A673 (cell line): ENCODE measurements at regions not wholly inside any gene's neighbourhood (a gene's known extent, or its start where the extent isn't known, plus 50 kb on each side); places are given as distances from the start of the nearest gene placed in this dataset.

Experiments
- BruUV-seq: library from RNA; stranded (reverse); fragments of 400-500 nt; replicated peaks from 2 replicates; lab custom pipeline; 2021; lab: Mats Ljungman, UMichigan
- CTCF ChIA-PET: fragments of 300-600 bp; sonication (Branson Sonifier 250); formaldehyde crosslinking; loops from one replicate; lab custom pipeline; 2022; ENCODE audit warnings: antibody characterized with exemption; lab: Charles Lee
- POLR2A ChIA-PET: fragments of 300-600 bp; sonication (Branson Sonifier 250); formaldehyde crosslinking; loops from one replicate; lab custom pipeline; 2022; ENCODE audit warnings: antibody characterized with exemption; ENCODE audit not compliant: low non-redundant PET; lab: Charles Lee
- DNase-seq: peaks from one replicate; pipeline ENCODE4 v3.0.0-alpha.2; 2015; ENCODE audit warnings: low spot score
- H3K27ac ChIP-seq: fragments of 200-600 bp; sonication (generic); 2 replicates; pipeline ENCODE4 v1.5.1; 2016; ENCODE audit warnings: mixed run types, low read depth, mild to moderate bottlenecking, mixed read lengths, antibody characterized with exemption, low read length; ENCODE audit not compliant: poor library complexity, severe bottlenecking
- H3K27me3 ChIP-seq: fragments of 200-600 bp; sonication (generic); replicated peaks from 2 replicates; pipeline ENCODE4 v1.6.1; 2017; ENCODE audit warnings: mixed run types, low read depth, mild to moderate bottlenecking, mixed read lengths, antibody characterized with exemption, low read length; ENCODE audit not compliant: insufficient read depth, poor library complexity
- H3K36me3 ChIP-seq: fragments of 200-600 bp; sonication (generic); 2 replicates; pipeline ENCODE4 v1.6.1; 2016; ENCODE audit warnings: mixed run types, mild to moderate bottlenecking, mixed read lengths, antibody characterized with exemption, low read length; ENCODE audit not compliant: insufficient read depth, poor library complexity, severe bottlenecking
- H3K4me1 ChIP-seq: fragments of 200-600 bp; sonication (generic); 2 replicates; pipeline ENCODE4 v1.6.1; 2017; ENCODE audit warnings: mixed run types, mild to moderate bottlenecking, mixed read lengths, antibody characterized with exemption, low read length; ENCODE audit not compliant: insufficient read depth, poor library complexity, severe bottlenecking
- H3K4me3 ChIP-seq: fragments of 200-600 bp; sonication (generic); 2 replicates; pipeline ENCODE4 v1.5.1; 2016; ENCODE audit warnings: low read depth, mixed run types, mild to moderate bottlenecking, mixed read lengths, low read length; ENCODE audit not compliant: poor library complexity, severe bottlenecking
- H3K9me3 ChIP-seq: fragments of 200-600 bp; sonication (generic); 2 replicates; pipeline ENCODE4 v1.6.1; 2016; ENCODE audit warnings: mixed run types, low read depth, mild to moderate bottlenecking, mixed read lengths, antibody characterized with exemption, low read length; ENCODE audit not compliant: poor library complexity, severe bottlenecking
- CTCF ChIP-seq: fragments of 300-800, 200-600 bp; sonication (generic); conservative IDR thresholded peaks from 2 replicates; pipeline ENCODE4 v1.5.1; 2017; ENCODE audit warnings: low read depth, mild to moderate bottlenecking, antibody characterized with exemption, low read length, moderate library complexity, mixed read lengths
- EZH2 ChIP-seq: fragments of 200-600 bp; sonication (generic); IDR thresholded peaks from 2 replicates; pipeline ENCODE4 v1.6.1; 2017; ENCODE audit warnings: borderline replicate concordance, low read depth, mild to moderate bottlenecking, mixed read lengths, antibody characterized with exemption, low read length; ENCODE audit not compliant: poor library complexity, severe bottlenecking
- intact Hi-C: fragments of 100-400 bp; cut with micrococcal nuclease; formaldehyde crosslinking; loops from one replicate; pipeline ENCODE4 v1.10.0; 2022; ENCODE audit not compliant: unreplicated experiment

GRCh38 chr2:16408331-16409005, 257.2 kb downstream of the CYRIA start:
- Histone ChIP-seq H3K4me1 (no peaks in the 10 kb centered on the region), H3K27ac (no peak overlapping the region), H3K9me3 (no peaks in the 10 kb centered on the region), H3K4me3 (no peak overlapping the region), H3K36me3 (no peaks in the 10 kb centered on the region), H3K27me3 (peaks cover 23% of the 10 kb centered on the region)
- intact Hi-C loops, result no loop called here
- BruUV-seq, result no TSS peak
- CTCF ChIA-PET, result no interaction called here
- TF ChIP-seq EZH2, result no peak
- no peak for TF ChIP-seq CTCF
- no peak for DNase-seq
- POLR2A ChIA-PET, result no interaction called here

DNA sequence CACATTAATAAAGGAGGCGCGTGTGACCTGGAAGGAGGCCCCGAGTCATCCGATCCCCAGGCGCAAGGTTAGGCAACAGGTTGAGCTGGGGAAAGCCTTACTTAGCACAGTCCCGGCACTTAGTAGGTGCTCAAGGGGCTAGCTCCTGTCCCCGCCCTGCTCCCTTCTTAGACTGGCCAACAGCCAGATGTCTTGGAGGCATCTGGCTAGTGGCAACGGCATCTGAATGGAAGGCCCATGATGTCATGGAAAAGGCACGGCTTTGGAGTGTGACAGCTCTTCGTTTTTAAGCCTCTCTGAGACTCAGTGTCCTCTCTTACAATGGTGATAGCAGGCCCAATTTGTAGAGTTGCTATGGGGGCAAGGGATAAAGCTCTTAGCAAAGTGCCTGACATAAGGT, 258.3 kb downstream of the CYRIA start:
- Histone ChIP-seq H3K27ac (no peak overlapping the region), H3K27me3 (peaks cover 23% of the 10 kb centered on the region), H3K9me3 (no peaks in the 10 kb centered on the region), H3K36me3 (no peaks in the 10 kb centered on the region), H3K4me1 (no peaks in the 10 kb centered on the region), H3K4me3 (no peak overlapping the region)
- ChIA-PET POLR2A (no interaction called here), CTCF (no interaction called here)
- intact Hi-C loops, result no loop called here
- TF ChIP-seq EZH2, result no peak
- no peak for TF ChIP-seq CTCF
- BruUV-seq, result no TSS peak
- no peak for DNase-seq

DNA sequence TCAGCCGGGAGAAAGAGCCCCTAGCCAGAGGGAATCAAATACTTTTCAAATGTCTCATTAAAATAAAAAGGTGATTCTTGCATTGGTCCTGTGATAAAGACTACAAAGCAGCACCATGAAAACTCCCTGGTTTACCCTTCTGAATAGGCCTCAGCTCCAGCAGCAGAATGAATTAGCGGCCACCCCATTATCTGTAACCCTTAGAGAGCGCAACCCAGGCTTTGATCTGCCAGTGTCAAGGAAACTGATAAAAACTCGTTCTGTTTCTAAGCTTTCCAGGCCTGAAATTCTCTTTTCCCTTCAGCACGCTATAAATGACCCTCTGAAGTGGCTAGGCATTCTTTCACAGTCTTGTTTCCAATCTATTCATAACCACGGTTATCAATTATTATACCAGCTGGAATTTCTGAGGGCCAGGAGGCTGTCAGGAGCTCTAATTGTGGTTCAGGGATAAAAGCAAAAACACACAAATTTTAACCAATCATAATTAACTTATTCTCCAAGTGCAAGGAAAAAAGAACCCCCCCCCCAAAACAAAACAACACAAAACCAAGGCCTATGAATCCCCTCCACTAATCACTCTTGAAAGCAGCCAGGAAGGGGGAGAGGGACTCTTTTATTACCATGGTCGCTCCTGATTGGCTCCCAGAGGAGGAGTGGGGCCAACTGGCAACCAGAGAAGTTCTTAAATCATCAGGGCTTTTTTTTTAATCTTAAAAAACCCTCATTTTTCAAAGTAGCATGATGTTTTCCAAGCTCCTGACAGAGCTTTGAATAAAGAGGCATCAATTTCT, 258.9 kb downstream of the CYRIA start:
- ChIA-PET POLR2A (no interaction called here), CTCF (no interaction called here)
- intact Hi-C loops, result no loop called here
- no peaks in the 10 kb centered on the region for H3K4me1 ChIP-seq
- H3K27me3 ChIP-seq, result peaks cover 23% of the 10 kb centered on the region
- H3K9me3 ChIP-seq, result no peaks in the 10 kb centered on the region
- DNase-seq, result no peak
- no peak overlapping the region for H3K4me3 ChIP-seq
- TF ChIP-seq EZH2, result no peak
- TF ChIP-seq CTCF, result no peak
- H3K36me3 ChIP-seq, result no peaks in the 10 kb centered on the region
- no TSS peak for BruUV-seq
- H3K27ac ChIP-seq, result no peak overlapping the region
